GM10266 (cell line): ENCODE measurements at regions not wholly inside any gene's neighbourhood (a gene's known extent, or its start where the extent isn't known, plus 50 kb on each side); places are given as distances from the start of the nearest gene placed in this dataset.

Experiments used
- DNase-seq: peaks from one replicate; pipeline ENCODE4 v3.0.0; 2012; ENCODE audit errors: extremely low spot score
- CTCF ChIP-seq: IDR thresholded peaks from 2 replicates; pipeline ENCODE4 v1.5.1; 2012; ENCODE audit warnings: mild to moderate bottlenecking, low read depth; ENCODE audit not compliant: control insufficient read depth, insufficient read depth; ENCODE audit errors: missing control alignments

GRCh38 chr4:167602157-167602556 lies 367.9 kb upstream of the SPOCK3 start:
- TF ChIP-seq CTCF = no peak
- DNase-seq = no peak

- TF ChIP-seq CTCF = no peak
- DNase-seq = no peak
Observed at GRCh38 chr4:167606551-167606950, 372.3 kb upstream of the SPOCK3 start.

GRCh38 chr4:167613381-167613780 lies 379.1 kb upstream of the SPOCK3 start:
- no peak for TF ChIP-seq CTCF
- DNase-seq = no peak

GRCh38 chr4:167614866-167615265 lies 380.6 kb upstream of the SPOCK3 start:
- TF ChIP-seq CTCF = no peak

GRCh38 chr4:167616476-167616875 lies 382.2 kb upstream of the SPOCK3 start:
- no peak for DNase-seq
- TF ChIP-seq CTCF = no peak

More at GRCh38 chr4:167614866-167615265, 380.6 kb upstream of the SPOCK3 start:
- DNase-seq = no peak

- peak; percentile 81 for TF ChIP-seq CTCF
- peak; percentile 45 for DNase-seq
Observed at GRCh38 chr4:167622481-167623240, 388.4 kb upstream of the SPOCK3 start.

- DNase-seq = no peak
- no peak for TF ChIP-seq CTCF
Observed at GRCh38 chr4:167623241-167623572, 388.9 kb upstream of the SPOCK3 start.
